GM15510 (cell line): ENCODE measurements at regions not wholly inside any gene's neighbourhood (a gene's known extent, or its start where the extent isn't known, plus 50 kb on each side); places are given as distances from the start of the nearest gene placed in this dataset.

Source experiments
- POLR2A ChIP-seq: IDR thresholded peaks from 3 replicates; pipeline ENCODE4 v1.6.1; 2011; ENCODE audit warnings: borderline replicate concordance; ENCODE audit not compliant: insufficient read length; ENCODE audit errors: extremely low read depth

GRCh38 chr3:72301779-72302178 lies 516.8 kb upstream of the PROK2 start:
- no peak for TF ChIP-seq POLR2A

- no peak for TF ChIP-seq POLR2A
Observed at GRCh38 chr3:72300621-72301020, 515.7 kb upstream of the PROK2 start.

GRCh38 chr3:72299823-72300222 lies 514.9 kb upstream of the PROK2 start:
- TF ChIP-seq POLR2A: no peak

GRCh38 chr3:72299321-72299802 lies 514.4 kb upstream of the PROK2 start:
- TF ChIP-seq POLR2A: no peak

DNA sequence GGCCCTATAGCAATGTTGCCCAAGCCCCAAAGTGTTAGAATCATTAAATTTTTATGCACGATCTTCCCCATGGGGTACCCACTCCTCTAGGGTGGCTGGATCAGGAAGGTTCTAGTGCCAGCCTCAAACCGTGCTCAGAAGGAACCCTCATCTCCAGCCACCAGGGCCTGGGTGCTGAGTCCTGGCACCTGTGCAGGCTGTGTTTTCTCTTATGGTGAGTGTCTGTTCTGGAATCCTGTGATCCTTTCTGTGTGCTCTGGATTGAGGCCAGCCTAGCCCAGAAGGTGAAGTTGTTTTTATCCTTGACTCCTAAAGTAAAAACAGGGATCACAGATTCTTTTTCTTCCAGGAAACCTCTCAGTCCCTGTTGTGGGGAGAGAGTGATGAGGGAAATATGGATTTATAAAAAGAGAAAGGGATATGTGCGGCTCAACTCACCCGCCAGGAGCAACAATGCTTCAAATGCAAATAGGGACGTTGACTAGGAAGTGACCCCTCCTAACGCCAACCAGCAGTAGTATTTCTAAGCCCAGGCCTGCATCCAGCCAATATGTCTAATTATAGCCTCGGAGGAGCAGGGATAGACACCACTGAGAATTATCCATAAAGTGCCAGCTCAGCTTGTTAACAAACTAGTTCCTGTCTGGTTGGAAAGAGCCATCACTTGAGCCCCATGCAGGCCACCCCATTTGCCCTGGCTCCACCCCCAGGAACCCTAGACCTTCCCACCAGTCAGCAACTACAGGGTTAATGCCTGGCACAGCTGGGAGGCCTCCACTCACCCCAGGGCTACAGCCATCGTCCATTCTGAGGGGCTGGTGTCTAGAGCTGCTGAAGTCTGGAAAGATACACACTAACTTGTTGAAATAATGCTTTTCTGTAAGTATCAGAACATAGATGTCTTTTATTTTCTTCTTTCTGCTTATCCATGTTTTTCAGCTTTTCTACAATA lies 513.5 kb upstream of the PROK2 start:
- TF ChIP-seq POLR2A: no peak

DNA sequence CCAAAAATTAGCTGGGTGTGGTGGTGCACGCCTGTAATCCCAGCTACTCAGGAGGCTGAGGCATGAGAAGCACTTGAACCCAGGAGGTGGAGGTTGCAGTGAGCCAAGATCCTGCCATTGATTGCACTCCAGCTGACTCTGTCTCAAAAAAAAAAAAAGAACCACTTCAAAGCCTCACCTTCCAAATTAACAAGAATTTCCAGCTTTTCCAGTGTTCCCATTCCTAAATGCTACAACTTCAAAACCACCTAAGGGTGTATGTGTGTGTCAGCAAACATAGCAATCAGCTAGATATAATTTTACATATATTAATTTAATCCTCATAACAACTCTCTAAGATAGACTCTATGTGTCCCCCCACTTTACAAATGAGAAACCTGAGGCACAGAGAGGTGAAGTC lies 512.5 kb upstream of the PROK2 start:
- TF ChIP-seq POLR2A: no peak

- TF ChIP-seq POLR2A: no peak
Observed at GRCh38 chr3:72296477-72297111, 511.6 kb upstream of the PROK2 start.

DNA sequence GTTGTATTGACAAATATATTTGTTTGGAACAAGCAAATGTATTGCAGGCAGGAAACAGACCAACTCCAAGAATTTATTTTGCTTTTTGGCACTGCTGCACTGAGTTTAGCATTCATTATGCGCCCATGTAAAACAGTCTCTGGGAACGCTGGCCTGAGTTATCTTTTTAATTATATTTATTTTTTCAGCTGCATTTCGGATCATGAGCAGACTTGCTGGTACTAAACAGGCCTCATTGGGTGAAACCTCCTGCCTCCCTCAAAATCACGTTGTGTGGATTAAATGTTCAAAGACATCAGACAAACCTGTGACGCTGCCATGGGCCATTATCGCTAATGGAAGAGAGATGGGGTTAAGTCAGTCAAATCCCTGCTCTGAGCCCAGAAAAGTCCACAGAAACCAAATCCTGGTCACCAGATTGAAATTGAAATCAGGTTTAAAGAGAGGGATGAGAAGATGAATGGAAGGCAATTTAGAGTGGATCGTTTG lies 511.1 kb upstream of the PROK2 start:
- TF ChIP-seq POLR2A: no peak

- TF ChIP-seq POLR2A: no peak
Observed at GRCh38 chr3:72295276-72295961, 510.5 kb upstream of the PROK2 start.

DNA sequence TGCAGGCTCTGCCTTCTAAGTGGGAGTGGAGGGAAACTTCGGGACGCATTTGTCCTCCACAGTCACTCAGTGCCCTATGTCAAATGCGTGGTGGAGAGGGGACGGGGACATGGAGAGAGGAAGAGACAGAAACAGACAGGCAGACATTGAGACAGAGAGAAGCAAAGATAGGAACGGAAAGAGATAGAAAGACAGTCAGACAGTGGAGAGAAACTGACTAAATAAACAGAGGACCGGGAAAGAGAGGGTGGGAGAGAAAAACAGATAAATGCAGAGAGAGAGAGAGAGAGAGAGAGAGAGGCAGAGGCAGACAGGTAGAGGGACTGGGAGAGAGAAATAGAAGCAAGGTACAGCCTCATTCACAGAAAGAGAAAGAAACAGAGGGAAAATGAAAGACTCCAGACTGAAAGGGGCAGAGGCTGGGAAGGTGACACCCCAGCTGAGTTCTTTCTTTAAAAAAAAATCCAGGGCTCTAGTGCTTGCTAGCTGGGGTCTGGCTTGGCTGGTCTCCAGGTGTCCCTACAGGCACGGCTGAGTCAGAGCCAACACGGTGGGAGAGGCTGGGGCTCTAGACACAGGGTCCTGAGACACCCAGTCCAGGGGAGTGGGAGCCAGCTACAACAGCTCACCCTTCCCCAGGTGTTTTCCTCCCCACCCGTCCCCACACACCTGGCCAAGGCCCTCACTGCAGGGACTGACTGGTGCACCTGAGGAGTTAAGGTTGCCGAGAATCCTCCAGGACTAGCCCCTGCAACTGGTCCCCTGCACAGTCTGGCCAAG lies 506.1 kb upstream of the PROK2 start:
- no peak for TF ChIP-seq POLR2A

GRCh38 chr3:72289692-72290071 lies 504.7 kb upstream of the PROK2 start:
- no peak for TF ChIP-seq POLR2A

DNA sequence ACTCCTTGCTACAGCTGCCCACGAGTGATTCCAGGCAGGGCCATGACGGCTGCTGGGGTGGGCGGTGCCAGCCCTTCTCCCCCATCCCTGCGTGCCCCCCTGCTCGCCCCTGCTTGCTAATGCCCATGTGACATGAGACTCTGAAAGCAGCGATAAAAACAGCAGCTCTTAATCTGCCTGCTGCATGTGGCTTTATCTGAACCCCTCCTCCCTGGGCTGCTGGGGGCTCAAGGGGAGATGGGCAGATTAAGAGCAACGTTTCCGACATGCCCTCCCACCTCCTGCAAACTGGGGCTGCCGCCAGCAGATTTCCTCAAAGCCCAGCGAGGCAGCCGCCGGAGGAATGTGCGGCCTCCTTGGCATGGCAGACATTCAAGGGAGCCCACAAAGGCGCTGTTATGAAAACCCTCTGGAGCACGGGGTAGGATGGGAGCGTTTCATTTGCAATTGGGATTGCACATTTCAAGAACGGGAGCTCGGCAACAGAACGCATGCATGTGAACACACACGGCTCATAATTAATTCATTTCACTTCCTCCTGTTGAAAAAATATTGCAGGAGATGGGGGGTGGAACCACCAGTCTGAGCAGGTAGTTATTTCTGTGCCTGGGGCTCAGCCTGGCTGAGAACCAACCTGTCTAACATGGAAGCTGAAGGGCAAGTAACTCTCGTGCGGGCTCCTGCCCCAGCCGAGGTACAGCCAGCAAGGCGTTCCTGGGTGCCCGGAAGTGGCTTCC lies 504.2 kb upstream of the PROK2 start:
- no peak for TF ChIP-seq POLR2A

- TF ChIP-seq POLR2A: no peak
Observed at GRCh38 chr3:72287956-72288355, 503.0 kb upstream of the PROK2 start.

GRCh38 chr3:72285502-72285901 lies 500.6 kb upstream of the PROK2 start:
- TF ChIP-seq POLR2A: no peak

DNA sequence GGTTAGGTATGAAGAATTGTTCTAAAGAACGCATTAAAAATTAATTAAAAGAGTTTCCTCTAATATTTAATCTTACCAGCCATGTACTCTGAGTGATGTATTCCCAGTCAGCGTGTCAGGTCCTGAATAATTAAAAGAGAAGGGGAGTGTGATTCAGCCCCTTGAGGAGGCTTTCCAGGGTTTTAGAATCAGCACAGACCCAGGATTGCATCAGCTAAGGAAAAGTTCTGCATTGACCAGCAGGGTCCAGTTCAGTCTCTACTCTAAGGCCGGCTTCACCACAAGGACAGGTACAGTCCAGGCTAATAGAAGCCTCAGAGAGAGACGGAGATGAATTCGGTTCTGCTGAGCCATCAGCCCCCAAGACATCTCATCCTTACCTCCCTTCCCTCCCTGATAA lies 499.5 kb upstream of the PROK2 start:
- TF ChIP-seq POLR2A: no peak

DNA sequence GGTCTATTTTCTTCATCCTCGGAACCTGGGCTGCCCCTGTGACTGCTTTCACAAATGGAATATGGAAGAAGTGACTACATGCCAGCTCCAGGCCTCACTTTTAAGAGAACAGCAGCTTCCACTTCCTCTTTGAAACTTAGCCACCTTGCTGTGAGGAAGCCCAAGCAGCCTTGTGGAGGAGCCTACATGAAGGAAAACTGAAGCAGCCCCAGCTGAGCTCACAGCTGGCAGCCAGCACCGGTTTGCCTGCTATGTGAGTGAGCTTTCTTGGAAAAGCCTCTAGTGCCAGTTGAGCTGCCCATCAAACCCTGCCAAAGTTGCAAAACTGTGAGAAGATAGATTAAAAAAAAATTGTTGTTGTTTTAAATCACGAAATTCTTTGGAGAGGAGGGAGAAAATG lies 498.0 kb upstream of the PROK2 start:
- TF ChIP-seq POLR2A: no peak
